ENCODE measurements at regions not wholly inside any gene's neighbourhood (a gene's known extent, or its start where the extent isn't known, plus 50 kb on each side); places are given as distances from the start of the nearest gene placed in this dataset.

- no peak for TF ChIP-seq CTCF (IDR thresholded peaks at IDR 0.05; ENCODE audit: insufficient read depth, low read depth, low read length, missing control alignments)
- H3K4me3 ChIP-seq (ENCODE audit: low read length) = no peak overlapping the region
- DNase-seq (ENCODE audit: low read depth) = no peak
These were observed 244.0 kb downstream of the CASP12 start for GRCh38 chr11:104654181-104654813.

- no peak for TF ChIP-seq CTCF (IDR thresholded peaks at IDR 0.05; ENCODE audit: insufficient read depth, low read depth, low read length, missing control alignments)
- no peak for DNase-seq (ENCODE audit: low read depth)
- no peak overlapping the region for H3K4me3 ChIP-seq (ENCODE audit: low read length)
These were observed 244.9 kb downstream of the CASP12 start for GRCh38 chr11:104653407-104653806.

GRCh38 chr11:104652996-104653395 is 245.3 kb downstream of the CASP12 start:
- TF ChIP-seq CTCF (IDR thresholded peaks at IDR 0.05; ENCODE audit: insufficient read depth, low read depth, low read length, missing control alignments) = no peak
- no peak for DNase-seq (ENCODE audit: low read depth)
- no peak overlapping the region for H3K4me3 ChIP-seq (ENCODE audit: low read length)

DNA sequence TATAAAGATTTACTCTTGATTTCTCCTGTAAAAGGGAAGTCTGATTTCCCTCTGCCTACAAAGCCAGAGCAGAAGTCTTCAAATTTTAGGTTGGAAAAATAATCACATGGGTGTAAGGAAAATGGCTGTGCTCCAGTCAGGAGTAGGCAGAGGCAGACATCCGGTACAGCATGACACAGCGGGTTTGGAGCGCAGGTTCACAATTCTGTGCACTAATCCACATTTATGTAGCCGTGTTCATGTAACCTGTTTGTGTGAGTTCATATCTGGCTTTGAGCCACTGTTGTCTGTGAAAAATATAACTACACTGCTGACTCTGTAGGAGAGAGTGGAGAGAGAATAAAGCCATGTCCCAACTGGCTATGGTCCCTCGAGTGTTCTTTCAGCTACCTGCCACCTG is 248.0 kb downstream of the CASP12 start:
- TF ChIP-seq CTCF (IDR thresholded peaks at IDR 0.05; ENCODE audit: insufficient read depth, low read depth, low read length, missing control alignments) = no peak
- no peak overlapping the region for H3K4me3 ChIP-seq (ENCODE audit: low read length)
- DNase-seq (ENCODE audit: low read depth) = no peak

DNA sequence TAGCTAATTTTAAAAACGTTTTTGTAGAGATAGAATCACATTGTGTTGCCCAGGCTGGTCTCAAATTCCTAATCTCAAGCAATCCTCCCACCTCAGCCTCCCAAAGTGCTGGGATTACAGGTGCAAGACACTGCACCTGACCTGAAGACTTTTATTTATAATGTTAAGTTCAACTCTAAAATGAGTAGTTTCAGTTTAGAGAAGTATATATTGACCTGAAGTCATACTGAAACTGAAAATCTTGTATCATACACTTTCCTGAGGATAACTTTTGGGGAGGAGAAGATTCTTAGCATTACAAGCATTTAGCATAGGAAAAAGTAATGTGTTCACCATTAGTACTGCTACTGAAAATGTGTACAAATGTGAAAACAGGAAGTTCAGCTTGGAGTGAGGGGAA is 249.3 kb downstream of the CASP12 start:
- no peak for TF ChIP-seq CTCF (IDR thresholded peaks at IDR 0.05; ENCODE audit: insufficient read depth, low read depth, low read length, missing control alignments)
- DNase-seq (ENCODE audit: low read depth) = no peak
- H3K4me3 ChIP-seq (ENCODE audit: low read length) = no peak overlapping the region

GRCh38 chr11:104645261-104646222 is 252.7 kb downstream of the CASP12 start:
- no peak for TF ChIP-seq CTCF (IDR thresholded peaks at IDR 0.05; ENCODE audit: insufficient read depth, low read depth, low read length, missing control alignments)
- DNase-seq (ENCODE audit: low read depth) = no peak

More at GRCh38 chr11:104645261-104646222, 252.7 kb downstream of the CASP12 start:
- no peak overlapping the region for H3K4me3 ChIP-seq (ENCODE audit: low read length)
